IMR-90 (cell line): ENCODE measurements at regions not wholly inside any gene's neighbourhood (a gene's known extent, or its start where the extent isn't known, plus 50 kb on each side); places are given as distances from the start of the nearest gene placed in this dataset.

Source experiments
- ATAC-seq: fragments of 200-7000 bp; cut with Tn5 transposase; 2 replicates; pipeline ENCODE4 v1.9.1; 2020; ENCODE audit warnings: low read depth, mild to moderate bottlenecking, moderate library complexity
- BruUV-seq: library from RNA; stranded (reverse); fragments of 400-500 nt; replicated peaks from 2 replicates; lab custom pipeline; 2021; lab: Mats Ljungman, UMichigan
- CTCF ChIA-PET: fragments of 300-600 bp; formaldehyde crosslinking; extraction: SDS; loops from one replicate; lab custom pipeline; 2021; ENCODE audit warnings: antibody characterized with exemption; lab: Yijun Ruan, JAX
- POLR2A ChIA-PET: fragments of 300-600 bp; sonication (Branson Sonifier 250); formaldehyde crosslinking; loops from one replicate; lab custom pipeline; 2022; ENCODE audit warnings: antibody characterized with exemption; ENCODE audit not compliant: unreplicated experiment; lab: Charles Lee
- DNase-seq: peaks from one replicate; pipeline ENCODE4 v3.0.0; 2013
- H2AFZ ChIP-seq: replicated peaks from 2 replicates; pipeline ENCODE3; 2013; ENCODE audit warnings: low read length, mild to moderate bottlenecking; ENCODE audit not compliant: poor library complexity
- H2AK5ac ChIP-seq: 2 replicates; pipeline ENCODE4 v1.6.1; 2013; ENCODE audit warnings: low read depth, low read length, inconsistent platforms
- H2AK9ac ChIP-seq: replicated peaks from 2 replicates; pipeline ENCODE3; 2013; ENCODE audit warnings: mild to moderate bottlenecking, low read depth, low read length, moderate library complexity; ENCODE audit not compliant: poor library complexity
- H2BK120ac ChIP-seq: 2 replicates; pipeline ENCODE4 v1.6.1; 2013; ENCODE audit warnings: low read depth, low read length, inconsistent platforms
- H2BK15ac ChIP-seq: 3 replicates; pipeline ENCODE4 v1.6.1; 2013; ENCODE audit warnings: low read depth, low read length, inconsistent platforms
- H2BK20ac ChIP-seq: 2 replicates; pipeline ENCODE4 v1.6.1; 2013; ENCODE audit warnings: low read depth, mild to moderate bottlenecking, inconsistent platforms, low read length, moderate library complexity
- H2BK5ac ChIP-seq: 2 replicates; pipeline ENCODE4 v1.6.1; 2013; ENCODE audit warnings: mild to moderate bottlenecking, low read depth, low read length, inconsistent platforms; ENCODE audit not compliant: poor library complexity, severe bottlenecking
- H3K14ac ChIP-seq: replicated peaks from 2 replicates; pipeline ENCODE4 v1.6.1; 2013; ENCODE audit warnings: low read depth, low read length, inconsistent platforms
- H3K18ac ChIP-seq: 2 replicates; pipeline ENCODE4 v1.6.1; 2013; ENCODE audit warnings: low read depth, low read length, control low read depth
- H3K23ac ChIP-seq: 2 replicates; pipeline ENCODE4 v1.6.1; 2013; ENCODE audit warnings: low read depth, low read length, inconsistent platforms
- H3K27ac ChIP-seq: 2 replicates; pipeline ENCODE4 v1.5.1; 2013; ENCODE audit warnings: mild to moderate bottlenecking, control low read depth, low read length; ENCODE audit not compliant: insufficient read depth
- H3K27me3 ChIP-seq: 2 replicates; pipeline ENCODE4 v1.6.1; 2013; ENCODE audit warnings: low read length; ENCODE audit not compliant: control insufficient read depth, insufficient read depth
- H3K36me3 ChIP-seq: 2 replicates; pipeline ENCODE4 v1.6.1; 2013; ENCODE audit warnings: low read length, mixed read lengths; ENCODE audit not compliant: control insufficient read depth, insufficient read depth
- H3K4ac ChIP-seq: 2 replicates; pipeline ENCODE4 v1.6.1; 2013; ENCODE audit warnings: low read depth, low read length, inconsistent platforms
- H3K4me1 ChIP-seq: 2 replicates; pipeline ENCODE4 v1.6.1; 2013; ENCODE audit warnings: low read length, mixed read lengths; ENCODE audit not compliant: control insufficient read depth, insufficient read depth
- H3K4me2 ChIP-seq: 2 replicates; pipeline ENCODE4 v1.6.1; 2013; ENCODE audit warnings: low read depth, mild to moderate bottlenecking, control low read depth, low read length, moderate library complexity
- H3K4me3 ChIP-seq: 2 replicates; pipeline ENCODE4 v1.5.1; 2013; ENCODE audit warnings: low read depth, mild to moderate bottlenecking, control low read depth, low read length, moderate library complexity; ENCODE audit not compliant: insufficient read depth
- H3K56ac ChIP-seq: 2 replicates; pipeline ENCODE4 v1.6.1; 2013; ENCODE audit warnings: low read length, inconsistent platforms; ENCODE audit not compliant: insufficient read depth; ENCODE audit errors: extremely low read depth
- H3K79me1 ChIP-seq, 2 experiments: 2 replicates each; pipeline ENCODE4 v1.6.1; 2013; ENCODE audit warnings: low read length in 2 of 2, inconsistent platforms in 1 of 2, low read depth in 1 of 2
- H3K9ac ChIP-seq: 2 replicates; pipeline ENCODE4 v1.6.1; 2013; ENCODE audit warnings: low read depth, low read length, control low read depth
- H3K9me1 ChIP-seq: 2 replicates; pipeline ENCODE4 v1.6.1; 2013; ENCODE audit warnings: low read length, inconsistent platforms; ENCODE audit not compliant: insufficient read depth
- H3K9me3 ChIP-seq: 2 replicates; pipeline ENCODE4 v1.6.1; 2013; ENCODE audit warnings: low read length; ENCODE audit not compliant: control insufficient read depth, insufficient read depth
- H4K20me1 ChIP-seq: 2 replicates; pipeline ENCODE4 v1.6.1; 2013; ENCODE audit warnings: low read length, inconsistent platforms; ENCODE audit not compliant: insufficient read depth
- H4K5ac ChIP-seq: 2 replicates; pipeline ENCODE4 v1.6.1; 2013; ENCODE audit warnings: mild to moderate bottlenecking, low read depth, low read length, control low read depth
- H4K8ac ChIP-seq, 2 experiments: 2 replicates each; pipeline ENCODE4 v1.6.1; 2013; ENCODE audit warnings: low read depth in 2 of 2, low read length in 2 of 2, control low read depth in 1 of 2, inconsistent platforms in 1 of 2
- H4K91ac ChIP-seq: 2 replicates; pipeline ENCODE4 v1.6.1; 2013; ENCODE audit warnings: low read depth, low read length, inconsistent platforms; ENCODE audit not compliant: insufficient read depth
- BHLHE40 ChIP-seq: fragments of 150-350 bp; IDR thresholded peaks from 2 replicates; pipeline ENCODE4 v1.6.1; 2016; ENCODE audit warnings: mild to moderate bottlenecking, low read depth, low read length
- CEBPB ChIP-seq: IDR thresholded peaks from 2 replicates; pipeline ENCODE4 v1.6.1; 2012; ENCODE audit warnings: low read depth, low read length, improper control_type of control experiment
- CHD1 ChIP-seq: IDR thresholded peaks from 2 replicates; pipeline ENCODE4 v1.6.1; 2012; ENCODE audit warnings: low read depth, low read length, improper control_type of control experiment
- ELK1 ChIP-seq: fragments of 150-350 bp; IDR thresholded peaks from 2 replicates; pipeline ENCODE4 v1.6.1; 2016; ENCODE audit warnings: low read depth, mild to moderate bottlenecking, low read length, moderate library complexity, borderline replicate concordance
- FOS ChIP-seq: fragments of 150-350 bp; IDR thresholded peaks from 2 replicates; pipeline ENCODE4 v1.6.1; 2016; ENCODE audit warnings: low read depth, low read length
- MAFK ChIP-seq: IDR thresholded peaks from 2 replicates; pipeline ENCODE4 v1.6.1; 2012; ENCODE audit warnings: low read depth, low read length, improper control_type of control experiment
- MAZ ChIP-seq: IDR thresholded peaks from 2 replicates; pipeline ENCODE4 v1.6.1; 2012; ENCODE audit warnings: low read depth, mild to moderate bottlenecking, low read length, improper control_type of control experiment, moderate library complexity, borderline replicate concordance
- MXI1 ChIP-seq: IDR thresholded peaks from 2 replicates; pipeline ENCODE4 v1.6.1; 2012; ENCODE audit warnings: low read depth, mild to moderate bottlenecking, low read length, moderate library complexity, borderline replicate concordance
- RAD21 ChIP-seq: IDR thresholded peaks from 2 replicates; pipeline ENCODE4 v1.6.1; 2012; ENCODE audit warnings: low read length, improper control_type of control experiment
- RCOR1 ChIP-seq: IDR thresholded peaks from 2 replicates; pipeline ENCODE4 v1.6.1; 2012; ENCODE audit warnings: mild to moderate bottlenecking, low read length, improper control_type of control experiment; ENCODE audit not compliant: insufficient replicate concordance
- RFX5 ChIP-seq: IDR thresholded peaks from 2 replicates; pipeline ENCODE4 v1.8.0; 2012; ENCODE audit warnings: low read depth, mild to moderate bottlenecking, low read length, moderate library complexity
- SMC3 ChIP-seq: fragments of 150-350 bp; IDR thresholded peaks from 2 replicates; pipeline ENCODE4 v1.6.1; 2016; ENCODE audit warnings: low read depth, mild to moderate bottlenecking, antibody characterized with exemption, low read length, moderate library complexity
- WGBS, 2 experiments: methylation state at CpG; one replicate each; pipeline versions ENCODE4 v1.1.5 to v1.1.7; 2013; ENCODE audit warnings: missing lambda C conversion rate in 2 of 2; ENCODE audit not compliant: insufficient read length in 1 of 2; ENCODE audit errors: extremely low coverage in 2 of 2; 5-methylcytosine and 5-hydroxymethylcytosine counted together
- dilution Hi-C: fragments of 300-500 bp; cut with HindIII; formaldehyde crosslinking; loops from one replicate; pipeline ENCODE4 v1.14.3; 2018; ENCODE audit warnings: low sequenced_read_pairs; ENCODE audit not compliant: unreplicated experiment
- in situ Hi-C: fragments of 300-500 bp; cut with MboI; formaldehyde crosslinking; loops from 3 replicates; pipeline ENCODE4 v1.14.3; 2019; ENCODE audit warnings: low sequenced_read_pairs, inconsistent platforms, mixed read lengths
- intact Hi-C: fragments of 100-400 bp; cut with micrococcal nuclease; formaldehyde crosslinking; loops from 2 replicates; pipeline ENCODE4 v1.10.0; 2022
- TF ChIP-seq, protein P1 (sequence below): conservative IDR thresholded peaks from 2 replicates; pipeline ENCODE4 v1.5.1; 2012; ENCODE audit warnings: mild to moderate bottlenecking, low read depth, low read length, improper control_type of control experiment

GRCh38 chr12:127143020-127143419 is 1124.0 kb upstream of the TMEM132C start:
- no peaks in the 10 kb centered on the region for H3K27me3 ChIP-seq
- no peak overlapping the region for H2BK20ac ChIP-seq
- dilution Hi-C loops (no loop called here), in situ Hi-C loops (no loop called here), intact Hi-C loops (no loop called here)
- H3K4ac ChIP-seq = no peak overlapping the region
- H3K4me2 ChIP-seq = no peak overlapping the region
- H3K14ac ChIP-seq = no peak overlapping the region
- no peak for ATAC-seq
- POLR2A ChIA-PET = no interaction called here
- H2AK5ac ChIP-seq = no peak overlapping the region
- H4K91ac ChIP-seq = no peak overlapping the region
- H3K79me1 ChIP-seq = no peaks in the 10 kb centered on the region
- no peak overlapping the region for H2BK5ac ChIP-seq
- H3K27ac ChIP-seq = no peak overlapping the region
- no peak overlapping the region for H3K18ac ChIP-seq
- no peak overlapping the region for H2AFZ ChIP-seq
- no peak overlapping the region for H3K23ac ChIP-seq
- peaks cover 9% of the 10 kb centered on the region for H3K9me3 ChIP-seq
- H2BK15ac ChIP-seq = no peak overlapping the region
- no peaks in the 10 kb centered on the region for H4K20me1 ChIP-seq
- BruUV-seq = no TSS peak
- CTCF ChIA-PET = no interaction called here
- H3K4me3 ChIP-seq = no peak overlapping the region
- no peak overlapping the region for H3K9ac ChIP-seq
- H3K36me3 ChIP-seq = no peaks in the 10 kb centered on the region
- no peak for DNase-seq
- H3K4me1 ChIP-seq = no peaks in the 10 kb centered on the region
- no peak overlapping the region for H4K5ac ChIP-seq
- TF ChIP-seq FOS (no peak), CHD1 (no peak), RCOR1 (no peak), MAZ (no peak), MAFK (no peak), RFX5 (no peak), BHLHE40 (no peak), MXI1 (no peak), CEBPB (no peak), RAD21 (no peak), SMC3 (no peak), ELK1 (no peak)
- TF ChIP-seq, protein P1, sequence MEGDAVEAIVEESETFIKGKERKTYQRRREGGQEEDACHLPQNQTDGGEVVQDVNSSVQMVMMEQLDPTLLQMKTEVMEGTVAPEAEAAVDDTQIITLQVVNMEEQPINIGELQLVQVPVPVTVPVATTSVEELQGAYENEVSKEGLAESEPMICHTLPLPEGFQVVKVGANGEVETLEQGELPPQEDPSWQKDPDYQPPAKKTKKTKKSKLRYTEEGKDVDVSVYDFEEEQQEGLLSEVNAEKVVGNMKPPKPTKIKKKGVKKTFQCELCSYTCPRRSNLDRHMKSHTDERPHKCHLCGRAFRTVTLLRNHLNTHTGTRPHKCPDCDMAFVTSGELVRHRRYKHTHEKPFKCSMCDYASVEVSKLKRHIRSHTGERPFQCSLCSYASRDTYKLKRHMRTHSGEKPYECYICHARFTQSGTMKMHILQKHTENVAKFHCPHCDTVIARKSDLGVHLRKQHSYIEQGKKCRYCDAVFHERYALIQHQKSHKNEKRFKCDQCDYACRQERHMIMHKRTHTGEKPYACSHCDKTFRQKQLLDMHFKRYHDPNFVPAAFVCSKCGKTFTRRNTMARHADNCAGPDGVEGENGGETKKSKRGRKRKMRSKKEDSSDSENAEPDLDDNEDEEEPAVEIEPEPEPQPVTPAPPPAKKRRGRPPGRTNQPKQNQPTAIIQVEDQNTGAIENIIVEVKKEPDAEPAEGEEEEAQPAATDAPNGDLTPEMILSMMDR = no peak
- no peak overlapping the region for H3K56ac ChIP-seq
- H2AK9ac ChIP-seq = no peak overlapping the region
- H3K9me1 ChIP-seq = no peaks in the 10 kb centered on the region
- WGBS, 2 experiments = 88% methylated on average over 1 of the region's 6 CpGs; no CpG with 5 or more reads in 1 of the 2 experiments
- no peak overlapping the region for H4K8ac ChIP-seq
- H2BK120ac ChIP-seq = no peak overlapping the region
